GM06990 (cell line): ENCODE measurements at regions not wholly inside any gene's neighbourhood (a gene's known extent, or its start where the extent isn't known, plus 50 kb on each side); places are given as distances from the start of the nearest gene placed in this dataset.

ENCODE experiments used
- DNase-seq: peaks from one replicate; pipeline ENCODE4 v3.0.0-alpha.2; 2011; ENCODE audit not compliant: insufficient read length; ENCODE audit errors: extremely low read depth
- H3K27me3 ChIP-seq: replicated peaks from 2 replicates; pipeline ENCODE4 v1.6.0; 2011; ENCODE audit warnings: low read length; ENCODE audit not compliant: control insufficient read depth, insufficient read depth
- H3K36me3 ChIP-seq: 2 replicates; pipeline ENCODE4 v1.5.1; 2011; ENCODE audit warnings: low read length; ENCODE audit not compliant: control insufficient read depth, insufficient read depth
- H3K4me3 ChIP-seq: replicated peaks from 2 replicates; pipeline ENCODE4 v1.5.1; 2011; ENCODE audit warnings: low read depth, mild to moderate bottlenecking, control low read depth, low read length
- CTCF ChIP-seq: IDR thresholded peaks from 2 replicates; pipeline ENCODE4 v1.5.1; 2011; ENCODE audit warnings: low read length, control low read depth, mild to moderate bottlenecking, inconsistent platforms; ENCODE audit not compliant: insufficient read depth, poor library complexity, severe bottlenecking

DNA sequence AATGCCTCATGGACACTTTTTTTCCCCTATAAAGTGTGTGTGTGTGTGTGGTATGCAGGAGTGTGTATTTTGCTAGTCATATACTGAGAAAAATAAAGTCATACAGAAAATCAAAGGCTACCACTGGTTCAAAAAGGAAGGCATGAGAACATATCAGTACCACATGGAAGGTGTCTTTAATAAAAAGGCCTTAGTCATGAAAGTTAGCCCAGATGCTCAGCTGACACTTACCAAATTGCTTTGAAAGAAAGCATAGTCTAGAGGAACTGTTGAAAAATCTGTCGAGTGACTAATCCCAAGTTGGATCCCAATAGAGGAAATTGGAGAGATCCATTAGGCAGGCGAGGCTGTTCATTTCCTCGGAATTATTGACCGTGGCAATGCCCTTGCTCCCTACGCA is 432.9 kb upstream of the CFAP20DC start:
- Histone ChIP-seq H3K36me3 (no peaks in the 10 kb centered on the region), H3K4me3 (no peak overlapping the region), H3K27me3 (no peaks in the 10 kb centered on the region)
- DNase-seq, result no peak
- no peak for TF ChIP-seq CTCF

DNA sequence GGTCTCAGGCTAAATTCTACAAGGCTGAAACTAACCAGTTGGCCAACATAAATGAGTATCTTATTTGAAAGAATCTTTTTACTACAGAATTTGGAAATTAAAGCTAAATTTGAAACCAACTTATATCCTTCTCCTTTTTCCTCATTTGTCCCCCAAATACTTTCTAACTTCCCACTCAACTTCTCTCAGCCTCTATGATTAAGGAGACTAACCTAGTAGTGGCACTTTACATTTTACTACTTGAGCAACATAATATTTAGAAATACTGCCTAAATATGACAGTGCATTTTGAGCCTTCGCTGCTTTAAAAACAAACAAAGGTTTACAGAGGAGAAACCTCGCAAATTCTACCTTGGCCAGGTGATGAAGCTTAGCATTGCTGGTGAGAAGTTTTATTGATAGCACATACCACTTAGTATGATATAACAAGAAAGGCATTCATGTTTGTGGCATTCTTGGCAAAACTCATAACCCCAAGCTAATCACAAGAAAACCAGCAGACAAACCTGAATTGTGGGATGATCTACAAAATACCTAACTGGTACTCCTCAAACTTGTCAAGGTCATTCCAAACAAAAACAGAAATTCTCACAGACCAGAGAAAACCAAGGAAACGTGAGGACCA is 432.1 kb upstream of the CFAP20DC start:
- Histone ChIP-seq H3K4me3 (no peak overlapping the region), H3K27me3 (no peaks in the 10 kb centered on the region), H3K36me3 (no peaks in the 10 kb centered on the region)
- no peak for DNase-seq
- no peak for TF ChIP-seq CTCF

DNA sequence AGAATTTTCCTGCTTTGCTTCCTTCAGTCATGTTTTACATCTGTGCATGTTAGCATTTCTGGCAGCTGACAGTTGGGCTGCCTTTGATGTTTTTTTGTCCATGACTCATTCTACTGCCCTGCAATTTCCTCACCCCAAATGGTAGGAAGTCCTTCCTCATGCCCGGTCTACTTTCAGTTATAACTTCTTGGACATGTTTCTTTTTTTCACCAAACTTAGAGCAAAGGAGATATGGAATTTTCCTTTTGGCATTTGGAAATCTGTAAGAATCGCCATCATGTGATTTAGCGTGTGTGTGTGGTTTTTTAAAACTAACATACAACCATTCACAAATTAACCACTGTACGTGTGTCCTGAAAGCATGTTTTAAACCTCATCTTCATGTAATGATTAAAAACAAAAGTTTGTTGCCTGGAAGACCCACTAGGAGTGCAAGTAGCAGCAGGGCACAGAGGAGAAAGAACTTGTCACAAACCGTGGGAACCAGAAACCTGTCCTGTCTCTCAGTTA is 430.7 kb upstream of the CFAP20DC start:
- no peak for TF ChIP-seq CTCF
- DNase-seq, result peak; percentile 49
- no peak overlapping the region; the same call in 1 of the 2 replicates for H3K4me3 ChIP-seq

GRCh38 chr3:59473636-59474035 is 423.8 kb upstream of the CFAP20DC start:
- no peak for DNase-seq
- no peaks in the 10 kb centered on the region; the same call in 1 of the 2 replicates for H3K27me3 ChIP-seq
- no peak for TF ChIP-seq CTCF
- H3K4me3 ChIP-seq, result no peak overlapping the region
- no peaks in the 10 kb centered on the region for H3K36me3 ChIP-seq

More for the DNA sequence above, 430.7 kb upstream of the CFAP20DC start:
- Histone ChIP-seq H3K36me3 (no peaks in the 10 kb centered on the region), H3K27me3 (no peaks in the 10 kb centered on the region)

DNA sequence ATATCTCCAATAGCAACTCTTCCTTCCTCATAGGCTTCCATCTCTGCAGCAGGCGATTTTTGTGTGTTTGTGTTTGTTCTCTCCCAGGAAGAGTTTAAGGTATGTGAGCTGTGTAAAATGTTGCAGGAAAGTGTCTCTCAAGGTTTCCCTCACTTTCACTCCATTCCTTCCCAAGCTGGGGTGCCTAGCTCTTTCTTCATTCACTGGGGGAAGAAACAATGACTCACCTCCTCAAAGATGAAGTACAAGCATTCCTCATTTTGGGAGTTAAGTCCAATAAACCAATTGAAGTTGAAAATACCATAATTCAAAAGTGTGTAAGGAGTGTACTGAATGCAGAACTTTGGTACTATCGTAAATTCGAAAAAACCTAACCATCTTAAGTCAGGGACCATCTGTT is 422.7 kb upstream of the CFAP20DC start:
- no peak for TF ChIP-seq CTCF
- no peak for DNase-seq
- Histone ChIP-seq H3K4me3 (no peak overlapping the region), H3K27me3 (no peaks in the 10 kb centered on the region; the same call in 1 of the 2 replicates), H3K36me3 (no peaks in the 10 kb centered on the region)
